ENCODE measurements at regions not wholly inside any gene's neighbourhood (a gene's known extent, or its start where the extent isn't known, plus 50 kb on each side); places are given as distances from the start of the nearest gene placed in this dataset.

DNA sequence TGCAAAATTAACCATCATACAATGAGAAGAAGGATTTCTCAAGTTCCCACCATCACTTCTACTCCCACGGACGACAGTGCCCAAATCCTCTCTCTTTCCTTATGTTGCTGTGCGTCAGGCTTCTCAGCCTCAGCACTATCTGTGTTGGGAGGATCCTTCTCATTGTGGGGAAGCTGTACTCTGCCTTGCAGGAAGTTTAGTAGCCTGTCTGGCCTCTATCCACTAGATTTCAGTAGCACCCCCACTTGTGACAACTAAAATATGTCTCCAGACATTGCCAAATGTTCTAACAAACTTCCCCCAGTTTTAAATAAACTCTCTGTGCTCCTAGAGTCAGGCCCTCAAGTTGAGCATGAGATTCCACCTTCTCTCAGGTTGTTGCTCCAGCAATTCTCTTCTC is 545.9 kb upstream of the ZFP42 start:
- H3K4me3 ChIP-seq (ENCODE audit: low read depth, low read length): no peak overlapping the region
- H3K4me1 ChIP-seq: no peaks in the 10 kb centered on the region
- TF ChIP-seq, protein P1, sequence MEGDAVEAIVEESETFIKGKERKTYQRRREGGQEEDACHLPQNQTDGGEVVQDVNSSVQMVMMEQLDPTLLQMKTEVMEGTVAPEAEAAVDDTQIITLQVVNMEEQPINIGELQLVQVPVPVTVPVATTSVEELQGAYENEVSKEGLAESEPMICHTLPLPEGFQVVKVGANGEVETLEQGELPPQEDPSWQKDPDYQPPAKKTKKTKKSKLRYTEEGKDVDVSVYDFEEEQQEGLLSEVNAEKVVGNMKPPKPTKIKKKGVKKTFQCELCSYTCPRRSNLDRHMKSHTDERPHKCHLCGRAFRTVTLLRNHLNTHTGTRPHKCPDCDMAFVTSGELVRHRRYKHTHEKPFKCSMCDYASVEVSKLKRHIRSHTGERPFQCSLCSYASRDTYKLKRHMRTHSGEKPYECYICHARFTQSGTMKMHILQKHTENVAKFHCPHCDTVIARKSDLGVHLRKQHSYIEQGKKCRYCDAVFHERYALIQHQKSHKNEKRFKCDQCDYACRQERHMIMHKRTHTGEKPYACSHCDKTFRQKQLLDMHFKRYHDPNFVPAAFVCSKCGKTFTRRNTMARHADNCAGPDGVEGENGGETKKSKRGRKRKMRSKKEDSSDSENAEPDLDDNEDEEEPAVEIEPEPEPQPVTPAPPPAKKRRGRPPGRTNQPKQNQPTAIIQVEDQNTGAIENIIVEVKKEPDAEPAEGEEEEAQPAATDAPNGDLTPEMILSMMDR (IDR thresholded peaks at IDR 0.05; ENCODE audit: low read depth, low read length): no peak
- H3K9me3 ChIP-seq: no peaks in the 10 kb centered on the region
- no peaks in the 10 kb centered on the region for H3K36me3 ChIP-seq
- DNase-seq: no peak
- H3K27me3 ChIP-seq: no peaks in the 10 kb centered on the region

DNA sequence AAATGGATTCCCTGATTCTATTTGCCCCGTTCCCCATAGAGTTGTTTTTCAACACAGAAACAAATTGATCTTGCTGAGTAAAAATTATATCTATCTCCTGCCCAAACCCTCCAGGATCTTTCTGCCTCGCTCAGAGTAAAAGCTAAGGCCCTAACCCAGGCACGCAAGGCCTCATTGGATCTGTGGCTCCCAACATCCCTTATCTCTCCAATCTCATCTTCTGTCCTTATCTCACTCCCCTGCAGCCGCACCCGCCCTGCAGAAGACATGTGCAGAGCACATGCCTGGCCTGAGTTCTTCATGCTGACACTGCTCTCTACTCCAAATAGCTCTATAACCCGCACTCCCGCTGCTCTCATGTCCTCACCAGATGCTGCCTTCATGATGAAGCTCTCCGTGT is 543.8 kb upstream of the ZFP42 start:
- Histone ChIP-seq H3K4me3 (ENCODE audit: low read depth, low read length) (no peak overlapping the region), H3K36me3 (no peaks in the 10 kb centered on the region), H3K27me3 (no peaks in the 10 kb centered on the region), H3K9me3 (no peaks in the 10 kb centered on the region), H3K4me1 (no peaks in the 10 kb centered on the region)
- DNase-seq: no peak
- TF ChIP-seq, protein P1 (IDR thresholded peaks at IDR 0.05; ENCODE audit: low read depth, low read length): no peak

DNA sequence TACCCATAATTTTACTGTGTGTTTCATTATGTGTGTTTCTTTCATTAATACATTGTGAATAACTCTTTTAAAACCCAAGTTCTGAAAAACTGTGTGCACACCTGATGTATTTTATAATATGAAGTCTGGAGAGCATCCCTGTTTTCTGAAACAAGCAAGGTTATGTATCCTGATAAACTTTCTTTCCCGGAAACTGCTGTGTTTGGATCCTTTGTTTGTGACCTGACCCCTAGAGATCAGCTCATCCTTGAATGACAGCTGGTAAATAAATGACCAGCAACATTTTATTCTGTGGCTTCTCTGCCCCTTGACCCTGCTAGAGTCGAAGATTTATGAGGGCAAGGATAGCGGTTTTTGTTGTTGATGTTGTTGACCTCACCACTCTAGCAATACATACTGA is 535.6 kb upstream of the ZFP42 start:
- H3K9me3 ChIP-seq: no peaks in the 10 kb centered on the region
- DNase-seq: no peak
- H3K4me1 ChIP-seq: no peaks in the 10 kb centered on the region
- TF ChIP-seq, protein P1 (IDR thresholded peaks at IDR 0.05; ENCODE audit: low read depth, low read length): no peak
- no peaks in the 10 kb centered on the region for H3K27me3 ChIP-seq
- H3K4me3 ChIP-seq (ENCODE audit: low read depth, low read length): no peak overlapping the region
- H3K36me3 ChIP-seq: no peaks in the 10 kb centered on the region

DNA sequence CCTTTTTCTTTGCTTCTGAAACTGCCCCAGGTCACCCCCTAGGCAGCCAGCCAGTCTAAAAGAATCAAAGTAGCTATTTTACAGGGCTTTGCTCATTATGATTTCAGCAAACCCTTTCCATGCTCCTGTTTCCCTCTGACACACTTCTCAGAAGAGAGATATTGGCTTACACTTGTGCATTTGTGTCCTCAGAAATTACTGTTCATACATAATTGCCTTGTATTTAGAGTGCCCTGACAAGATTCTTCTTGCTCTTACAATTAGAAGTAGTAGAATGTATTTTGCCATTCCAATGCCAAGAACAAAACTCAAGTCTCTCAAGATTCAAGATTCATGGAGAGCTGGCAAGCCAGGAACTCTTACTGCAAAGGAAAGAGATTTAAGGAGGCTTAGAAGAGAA is 531.0 kb upstream of the ZFP42 start:
- no peaks in the 10 kb centered on the region for H3K9me3 ChIP-seq
- H3K36me3 ChIP-seq: no peaks in the 10 kb centered on the region
- DNase-seq: no peak
- H3K4me1 ChIP-seq: no peaks in the 10 kb centered on the region
- TF ChIP-seq, protein P1 (IDR thresholded peaks at IDR 0.05; ENCODE audit: low read depth, low read length): no peak
- no peak overlapping the region for H3K4me3 ChIP-seq (ENCODE audit: low read depth, low read length)
- H3K27me3 ChIP-seq: no peaks in the 10 kb centered on the region

DNA sequence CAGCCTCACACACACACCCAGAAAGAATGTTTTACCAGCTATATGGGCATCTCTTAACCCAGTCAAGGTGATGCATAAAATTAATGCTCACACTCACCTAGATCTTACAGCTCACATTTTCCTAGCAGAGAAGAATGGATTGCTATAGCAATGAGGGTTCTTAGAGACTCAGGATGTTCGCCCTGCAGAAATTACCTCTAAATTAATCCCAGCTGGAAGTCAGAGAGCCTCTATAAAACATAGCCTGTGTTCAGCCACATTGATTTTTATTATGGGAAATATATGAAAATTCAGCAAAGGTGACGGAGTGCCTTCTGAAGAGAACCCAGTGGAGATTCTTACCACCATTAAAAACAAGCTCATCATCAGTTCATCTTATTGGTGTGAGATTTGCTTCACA is 528.3 kb upstream of the ZFP42 start:
- Histone ChIP-seq H3K4me1 (no peaks in the 10 kb centered on the region), H3K27me3 (no peaks in the 10 kb centered on the region), H3K4me3 (ENCODE audit: low read depth, low read length) (no peak overlapping the region), H3K36me3 (no peaks in the 10 kb centered on the region), H3K9me3 (no peaks in the 10 kb centered on the region)
- no peak for DNase-seq
- TF ChIP-seq, protein P1 (IDR thresholded peaks at IDR 0.05; ENCODE audit: low read depth, low read length): no peak

DNA sequence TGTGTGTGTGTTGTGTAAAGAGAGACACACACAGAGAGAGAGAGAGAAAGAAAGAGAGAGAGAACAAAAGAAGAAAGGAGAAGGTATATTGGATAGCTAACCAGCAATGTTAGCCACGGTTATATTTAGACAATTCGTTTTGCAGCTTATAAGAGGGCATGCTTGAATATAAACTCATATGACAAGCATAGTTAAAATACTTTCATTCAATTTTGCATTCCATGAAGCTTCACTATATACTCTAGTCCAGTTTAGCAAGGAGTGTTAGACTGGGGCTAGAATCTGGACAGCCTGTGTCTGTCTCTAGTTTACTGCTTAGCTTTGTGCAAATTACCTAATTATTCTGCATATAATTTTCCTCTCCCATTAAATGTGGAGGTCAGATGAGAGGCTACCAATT is 525.9 kb upstream of the ZFP42 start:
- Histone ChIP-seq H3K36me3 (no peaks in the 10 kb centered on the region), H3K4me3 (ENCODE audit: low read depth, low read length) (no peak overlapping the region), H3K9me3 (no peaks in the 10 kb centered on the region), H3K27me3 (no peaks in the 10 kb centered on the region), H3K4me1 (no peaks in the 10 kb centered on the region)
- no peak for DNase-seq
- TF ChIP-seq, protein P1 (IDR thresholded peaks at IDR 0.05; ENCODE audit: low read depth, low read length): no peak

Data from BE2C (cell line).